ENCODE measurements at regions not wholly inside any gene's neighbourhood (a gene's known extent, or its start where the extent isn't known, plus 50 kb on each side); places are given as distances from the start of the nearest gene placed in this dataset.
"Not testable (repeated sequence)": the region's sequence is repeated elsewhere in the genome, so short reads cannot be mapped to it uniquely, and the experiment has no call there.

DNA sequence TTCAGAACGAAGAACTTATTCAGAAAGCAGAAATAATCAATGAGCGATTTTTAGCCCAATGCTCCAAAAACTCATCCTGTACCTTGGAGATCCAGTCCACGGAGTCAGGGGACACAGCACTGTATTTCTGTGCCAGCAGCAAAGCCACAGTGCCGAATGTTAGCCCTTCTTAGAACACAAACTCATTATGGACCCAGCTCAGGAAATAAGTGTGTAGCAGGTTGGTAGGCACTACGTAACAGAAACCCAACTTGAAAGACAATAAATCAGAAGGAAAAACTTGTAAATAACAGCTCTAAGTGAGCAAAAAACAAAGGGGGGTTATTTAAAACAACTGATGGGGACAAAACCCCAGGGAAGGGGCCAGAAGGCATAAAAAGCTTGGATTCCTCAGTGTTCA, 112.0 kb upstream of the PRSS1 start:
- no peak for DNase-seq (ENCODE audit: low read depth)

- DNase-seq (ENCODE audit: low read depth): no peak
These were observed 112.5 kb upstream of the PRSS1 start for GRCh38 chr7:142636751-142637150.

DNA sequence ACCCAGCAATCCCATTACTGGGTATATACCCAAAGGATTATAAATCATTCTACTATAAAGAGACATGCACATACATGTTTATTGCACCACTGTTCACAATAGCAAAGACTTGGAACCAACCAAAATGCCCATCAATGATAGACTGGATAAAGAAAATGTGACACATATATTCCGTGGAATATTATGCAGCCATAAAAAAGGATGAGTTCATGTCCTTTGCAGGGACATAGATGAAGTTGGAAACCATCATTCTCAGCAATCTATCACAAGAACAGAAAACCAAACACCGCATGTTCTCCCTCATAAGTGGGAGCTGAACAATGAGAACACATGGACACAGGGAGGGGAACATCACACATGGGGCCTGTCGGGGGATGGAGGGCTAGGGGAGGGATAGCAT, 113.2 kb upstream of the PRSS1 start:
- DNase-seq (ENCODE audit: low read depth): not testable (repeated sequence)

DNA sequence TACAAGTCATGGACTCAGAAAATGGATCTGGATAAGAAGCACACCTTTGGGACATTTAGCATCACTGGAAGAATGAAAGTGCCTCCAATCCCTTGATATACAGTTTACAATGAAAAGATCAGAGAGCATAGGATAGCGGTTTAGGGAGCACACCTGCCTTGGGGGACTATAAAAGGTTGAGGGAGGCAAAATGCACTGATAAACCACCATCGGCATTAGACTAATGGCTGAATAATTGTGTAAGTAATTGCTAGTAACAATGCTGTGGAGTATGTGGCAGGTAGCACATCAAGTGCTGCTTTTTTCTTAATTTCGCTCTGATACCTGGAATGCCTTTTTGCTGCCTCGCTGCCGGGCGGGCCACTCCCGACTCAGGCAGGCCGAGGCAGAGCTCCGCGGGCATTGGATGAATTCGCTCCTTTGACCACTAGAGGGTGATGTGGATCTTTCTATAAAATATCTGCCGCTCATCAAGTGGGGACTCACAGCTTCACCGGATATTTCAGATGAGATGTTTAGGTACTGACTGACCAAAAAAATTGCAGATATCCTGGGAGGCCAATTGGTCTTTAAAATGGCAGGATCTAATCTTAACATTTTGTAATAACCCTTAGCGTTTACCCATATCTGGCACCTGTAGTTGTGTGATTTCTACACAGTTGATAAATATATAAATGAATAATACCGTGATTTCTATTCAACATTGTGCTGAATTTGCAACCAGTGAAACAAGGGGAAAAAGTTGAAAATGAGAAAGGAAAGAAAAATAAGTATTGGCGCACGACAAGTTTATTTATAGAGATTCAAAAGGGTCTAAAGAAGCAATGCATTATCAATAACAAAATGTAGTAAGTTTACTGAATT, 116.8 kb upstream of the PRSS1 start:
- DNase-seq (ENCODE audit: low read depth): peak; percentile 81

- DNase-seq (ENCODE audit: low read depth): peak; percentile 64
These were observed 119.5 kb upstream of the PRSS1 start for GRCh38 chr7:142629588-142630260.

DNA sequence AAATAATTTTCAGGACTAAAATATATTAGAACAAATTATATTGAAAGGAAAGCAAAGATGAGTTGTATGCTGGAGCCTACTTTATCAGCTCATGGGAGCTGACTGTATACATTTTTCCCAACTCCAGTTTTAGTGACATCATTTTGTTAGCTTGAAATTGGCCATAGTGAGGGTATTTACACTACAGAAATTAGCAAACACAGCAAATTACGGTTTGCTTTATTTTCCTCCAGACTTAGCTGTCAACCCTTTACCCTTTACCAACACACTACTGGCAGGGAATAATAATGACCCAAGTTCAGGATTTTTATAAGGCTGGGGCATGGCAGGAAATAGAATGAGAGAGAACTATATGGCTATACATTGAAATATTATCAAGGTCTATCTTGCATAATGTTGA, 120.3 kb upstream of the PRSS1 start:
- DNase-seq (ENCODE audit: low read depth): no peak

- not testable (repeated sequence) for DNase-seq (ENCODE audit: low read depth)
These were observed 122.0 kb upstream of the PRSS1 start for GRCh38 chr7:142627223-142627622.

DNA sequence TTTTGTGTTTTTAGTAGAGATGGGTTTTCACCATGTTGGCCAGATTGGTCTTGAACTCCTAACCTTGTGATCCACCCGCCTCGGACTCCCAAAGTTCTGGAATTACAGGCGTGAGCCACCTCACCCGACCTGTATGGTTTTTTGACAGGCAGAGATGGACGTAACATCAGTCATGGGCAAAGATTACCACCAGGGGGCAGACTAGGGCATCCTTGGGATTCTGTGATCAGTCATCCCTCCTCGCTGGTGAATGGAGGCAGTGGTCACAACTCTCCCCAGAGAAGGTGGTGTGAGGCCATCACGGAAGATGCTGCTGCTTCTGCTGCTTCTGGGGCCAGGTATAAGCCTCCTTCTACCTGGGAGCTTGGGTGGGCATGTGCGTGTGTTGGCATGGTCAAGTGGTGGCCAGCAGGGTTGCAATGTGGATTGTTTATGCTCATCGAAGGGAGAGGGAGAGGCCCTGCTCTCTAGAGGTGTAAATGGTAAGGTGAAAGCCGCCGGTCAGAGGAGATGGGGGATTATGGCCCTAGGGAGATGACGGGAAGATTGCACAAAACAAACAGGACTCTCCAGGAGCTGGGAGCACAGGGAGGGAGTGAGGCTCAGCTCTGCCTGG, 122.7 kb upstream of the PRSS1 start:
- DNase-seq (ENCODE audit: low read depth): peak; percentile 46

GRCh38 chr7:142625216-142625615, 124.1 kb upstream of the PRSS1 start:
- DNase-seq (ENCODE audit: low read depth): not testable (repeated sequence)

- DNase-seq (ENCODE audit: low read depth): no peak
These were observed 128.9 kb upstream of the PRSS1 start for GRCh38 chr7:142620402-142620801.

DNA sequence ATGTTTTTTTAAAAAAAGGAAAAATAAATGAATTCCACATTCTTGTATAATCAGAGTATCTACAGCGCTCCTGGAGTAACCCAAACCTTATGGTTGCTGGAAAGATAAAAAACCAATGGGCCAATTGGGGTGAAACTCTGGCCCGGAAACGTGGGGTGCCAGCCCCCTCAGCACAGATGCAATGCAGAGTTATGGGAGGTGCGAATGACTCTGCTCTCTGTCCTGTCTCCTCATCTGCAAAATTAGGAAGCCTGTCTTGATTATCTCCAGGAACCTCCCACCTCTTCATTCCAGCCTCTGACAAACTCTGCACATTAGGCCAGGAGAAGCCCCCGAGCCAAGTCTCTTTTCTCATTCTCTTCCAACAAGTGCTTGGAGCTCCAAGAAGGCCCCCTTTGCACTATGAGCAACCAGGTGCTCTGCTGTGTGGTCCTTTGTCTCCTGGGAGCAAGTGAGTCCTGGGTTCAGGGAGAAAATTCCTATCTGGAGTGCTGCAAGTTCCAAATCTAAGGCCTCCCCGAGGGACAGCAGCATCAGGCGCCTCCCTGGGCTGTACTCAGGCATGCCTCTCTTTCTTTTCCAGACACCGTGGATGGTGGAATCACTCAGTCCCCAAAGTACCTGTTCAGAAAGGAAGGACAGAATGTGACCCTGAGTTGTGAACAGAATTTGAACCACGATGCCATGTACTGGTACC, 130.5 kb upstream of the PRSS1 start:
- no peak for DNase-seq (ENCODE audit: low read depth)

- DNase-seq (ENCODE audit: low read depth): no peak
These were observed 132.4 kb upstream of the PRSS1 start for GRCh38 chr7:142616842-142617241.

DNA sequence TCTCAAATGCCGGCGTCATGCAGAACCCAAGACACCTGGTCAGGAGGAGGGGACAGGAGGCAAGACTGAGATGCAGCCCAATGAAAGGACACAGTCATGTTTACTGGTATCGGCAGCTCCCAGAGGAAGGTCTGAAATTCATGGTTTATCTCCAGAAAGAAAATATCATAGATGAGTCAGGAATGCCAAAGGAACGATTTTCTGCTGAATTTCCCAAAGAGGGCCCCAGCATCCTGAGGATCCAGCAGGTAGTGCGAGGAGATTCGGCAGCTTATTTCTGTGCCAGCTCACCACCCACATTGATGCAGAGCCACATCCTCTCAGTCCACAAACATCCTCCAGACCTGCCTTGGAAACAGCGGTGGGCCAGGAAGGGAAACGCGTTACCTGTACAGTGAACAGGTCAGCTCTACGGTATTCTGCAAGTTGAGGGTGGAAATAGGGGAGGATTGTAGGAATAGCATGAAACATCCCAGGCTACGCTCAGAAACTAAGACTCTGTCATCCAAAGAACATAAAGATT, 133.1 kb upstream of the PRSS1 start:
- no peak for DNase-seq (ENCODE audit: low read depth)

GRCh38 chr7:142615508-142615907, 133.8 kb upstream of the PRSS1 start:
- no peak for DNase-seq (ENCODE audit: low read depth)

DNA sequence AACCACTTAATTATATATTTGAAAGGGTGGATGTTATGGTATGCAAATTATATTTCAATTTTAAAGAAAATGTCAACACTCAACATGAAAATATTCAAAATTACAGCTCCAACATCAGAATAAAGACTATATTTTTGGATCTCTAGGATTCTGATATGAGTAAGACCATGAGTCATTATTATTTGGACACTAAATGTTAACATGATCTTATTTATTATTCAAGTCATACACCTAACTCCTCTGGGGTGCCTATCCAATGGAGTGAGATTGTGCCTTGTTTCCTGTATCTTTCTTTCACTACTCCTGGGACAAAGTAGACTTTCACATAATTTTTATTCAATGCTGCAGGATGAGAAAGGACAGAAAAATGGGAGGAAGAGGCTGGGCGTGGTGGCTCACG, 135.2 kb upstream of the PRSS1 start:
- DNase-seq (ENCODE audit: low read depth): no peak

DNA sequence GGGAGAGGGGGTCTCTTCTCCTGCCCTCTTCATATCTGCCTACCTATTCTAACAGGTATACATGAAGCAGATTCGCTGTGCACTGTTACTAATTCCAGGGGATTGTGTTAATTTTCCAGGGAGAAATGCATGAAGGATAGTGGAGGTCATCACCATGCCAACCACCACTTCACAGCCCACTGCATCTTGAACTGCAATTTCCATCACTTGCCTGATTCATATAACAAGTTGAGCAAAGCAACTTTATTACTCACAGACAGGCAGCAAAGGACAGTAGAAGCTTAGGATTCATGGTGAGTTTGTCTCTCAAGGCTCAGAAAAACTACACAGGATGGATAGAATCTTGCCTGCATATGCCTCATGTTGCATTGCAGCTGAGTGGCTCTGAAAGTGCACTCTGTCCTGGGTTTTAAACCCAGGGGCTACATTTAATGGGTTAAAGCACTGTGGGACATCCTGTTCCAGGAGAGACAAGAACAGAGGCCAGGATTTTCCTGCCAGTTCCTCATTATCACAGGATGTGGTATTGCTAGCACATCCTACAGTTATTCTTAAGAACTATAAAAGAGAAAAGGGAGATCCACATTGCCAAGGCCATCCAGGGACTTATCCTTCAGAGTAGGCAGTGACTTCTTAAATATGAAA, 136.9 kb upstream of the PRSS1 start:
- DNase-seq (ENCODE audit: low read depth): no peak

GRCh38 chr7:142611566-142612236, 137.6 kb upstream of the PRSS1 start:
- no peak for DNase-seq (ENCODE audit: low read depth)

GRCh38 chr7:142608630-142609428, 140.4 kb upstream of the PRSS1 start:
- no peak for DNase-seq (ENCODE audit: low read depth)

DNA sequence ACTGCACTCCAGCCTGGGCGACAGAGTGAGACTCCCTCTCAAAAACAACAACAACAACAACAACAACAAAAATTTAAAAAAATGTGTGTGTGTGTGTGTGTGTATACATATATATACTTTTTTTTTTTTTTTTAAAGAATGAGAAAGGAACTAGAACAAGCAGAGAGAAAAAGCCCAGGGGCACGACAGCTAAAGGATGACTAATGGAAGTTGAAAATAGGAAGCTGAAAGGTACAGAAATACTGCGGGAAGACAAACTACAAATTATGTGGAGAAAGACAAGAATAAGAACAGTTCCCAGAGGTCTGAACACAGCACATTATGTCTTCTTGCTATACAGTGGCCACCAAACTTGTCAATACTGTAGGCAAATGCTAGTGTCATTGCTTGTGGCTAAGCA, 141.9 kb upstream of the PRSS1 start:
- no peak for DNase-seq (ENCODE audit: low read depth)

DNA sequence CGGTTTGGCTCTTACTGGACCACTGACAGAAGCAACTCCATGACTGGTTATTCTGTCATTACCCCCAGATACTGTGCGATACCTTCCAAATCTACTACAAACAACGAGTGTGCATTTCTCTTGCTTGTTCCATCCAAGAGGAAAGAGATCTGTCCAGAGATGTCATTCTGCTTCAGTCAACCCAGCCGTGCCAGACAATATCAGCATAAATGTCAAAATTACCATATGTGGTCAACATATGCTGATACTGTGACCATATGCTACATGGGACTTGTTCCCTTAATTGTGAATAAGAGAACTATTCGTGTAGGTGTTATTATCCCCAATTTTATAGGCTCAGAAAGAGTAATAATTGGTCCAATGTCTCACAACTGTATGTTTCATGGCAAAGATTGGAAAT, 143.2 kb upstream of the PRSS1 start:
- no peak for DNase-seq (ENCODE audit: low read depth)

Measured in myocyte (in vitro differentiated cells).